ENCODE measurements at regions not wholly inside any gene's neighbourhood (a gene's known extent, or its start where the extent isn't known, plus 50 kb on each side); places are given as distances from the start of the nearest gene placed in this dataset.

GRCh38 chr3:118029049-118029448, 1005.6 kb downstream of the IGSF11 start:
- TF ChIP-seq, protein P1, sequence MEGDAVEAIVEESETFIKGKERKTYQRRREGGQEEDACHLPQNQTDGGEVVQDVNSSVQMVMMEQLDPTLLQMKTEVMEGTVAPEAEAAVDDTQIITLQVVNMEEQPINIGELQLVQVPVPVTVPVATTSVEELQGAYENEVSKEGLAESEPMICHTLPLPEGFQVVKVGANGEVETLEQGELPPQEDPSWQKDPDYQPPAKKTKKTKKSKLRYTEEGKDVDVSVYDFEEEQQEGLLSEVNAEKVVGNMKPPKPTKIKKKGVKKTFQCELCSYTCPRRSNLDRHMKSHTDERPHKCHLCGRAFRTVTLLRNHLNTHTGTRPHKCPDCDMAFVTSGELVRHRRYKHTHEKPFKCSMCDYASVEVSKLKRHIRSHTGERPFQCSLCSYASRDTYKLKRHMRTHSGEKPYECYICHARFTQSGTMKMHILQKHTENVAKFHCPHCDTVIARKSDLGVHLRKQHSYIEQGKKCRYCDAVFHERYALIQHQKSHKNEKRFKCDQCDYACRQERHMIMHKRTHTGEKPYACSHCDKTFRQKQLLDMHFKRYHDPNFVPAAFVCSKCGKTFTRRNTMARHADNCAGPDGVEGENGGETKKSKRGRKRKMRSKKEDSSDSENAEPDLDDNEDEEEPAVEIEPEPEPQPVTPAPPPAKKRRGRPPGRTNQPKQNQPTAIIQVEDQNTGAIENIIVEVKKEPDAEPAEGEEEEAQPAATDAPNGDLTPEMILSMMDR (IDR thresholded peaks at IDR 0.05), result no peak
- TF ChIP-seq POLR2AphosphoS5 (IDR thresholded peaks at IDR 0.05), result no peak
- no peak for TF ChIP-seq POLR2A (IDR thresholded peaks at IDR 0.05)

Measured in prostate gland (tissue), 2 donors.